NCI-H187 (cell line): ENCODE measurements at regions not wholly inside any gene's neighbourhood (a gene's known extent, or its start where the extent isn't known, plus 50 kb on each side); places are given as distances from the start of the nearest gene placed in this dataset.
"Not testable (repeated sequence)": the region's sequence is repeated elsewhere in the genome, so short reads cannot be mapped to it uniquely, and the experiment has no call there.

Experiments used
- DNase-seq, 2 experiments: peaks; one replicate each; lab custom pipeline; 2025; lab: John Stamatoyannopoulos, UW

- DNase-seq: no peak
Measured at GRCh38 chr9:102728946-102729345, 266.2 kb upstream of the CYLC2 start.

GRCh38 chr9:102714184-102714583, 280.9 kb upstream of the CYLC2 start:
- DNase-seq: no peak

- DNase-seq: not testable (repeated sequence)
Measured at GRCh38 chr9:102712910-102713309, 282.2 kb upstream of the CYLC2 start.

- DNase-seq: no peak
Measured at GRCh38 chr9:102700936-102701335, 294.2 kb upstream of the CYLC2 start.

- DNase-seq: no peak
Measured at GRCh38 chr9:102669220-102669619, 325.9 kb upstream of the CYLC2 start.

GRCh38 chr9:102652471-102652870, 342.7 kb upstream of the CYLC2 start:
- DNase-seq: no peak

- DNase-seq: no peak
Measured at GRCh38 chr9:102650896-102651295, 344.2 kb upstream of the CYLC2 start.

- no peak for DNase-seq
Measured at GRCh38 chr9:102642651-102643050, 352.5 kb upstream of the CYLC2 start.

GRCh38 chr9:102631559-102631958, 363.6 kb upstream of the CYLC2 start:
- no peak for DNase-seq

GRCh38 chr9:102609461-102609860, 385.7 kb upstream of the CYLC2 start:
- no peak for DNase-seq

GRCh38 chr9:102603198-102604195, 391.6 kb upstream of the CYLC2 start:
- DNase-seq: not testable (repeated sequence)

GRCh38 chr9:102594241-102594640, 400.9 kb upstream of the CYLC2 start:
- DNase-seq: no peak

- DNase-seq: no peak
Measured at GRCh38 chr9:102587281-102587680, 407.9 kb upstream of the CYLC2 start.

GRCh38 chr9:102569436-102569835, 425.7 kb upstream of the CYLC2 start:
- no peak for DNase-seq

GRCh38 chr9:102551346-102551745, 443.8 kb upstream of the CYLC2 start:
- no peak for DNase-seq

GRCh38 chr9:102550886-102551285, 444.2 kb upstream of the CYLC2 start:
- no peak for DNase-seq

- no peak for DNase-seq
Measured at GRCh38 chr9:102550266-102550665, 444.9 kb upstream of the CYLC2 start.

GRCh38 chr9:102534031-102534430, 461.1 kb upstream of the CYLC2 start:
- no peak for DNase-seq

GRCh38 chr9:102521097-102521755, 473.9 kb upstream of the CYLC2 start:
- no peak for DNase-seq

- DNase-seq: no peak
Measured at GRCh38 chr9:102519423-102519822, 475.7 kb upstream of the CYLC2 start.

GRCh38 chr9:102518324-102518723, 476.8 kb upstream of the CYLC2 start:
- DNase-seq: no peak

- DNase-seq: no peak
Measured at GRCh38 chr9:102514541-102514940, 480.6 kb upstream of the CYLC2 start.

- no peak for DNase-seq
Measured at GRCh38 chr9:102507044-102507687, 488.0 kb upstream of the CYLC2 start.
